GM23248 (cell line): ENCODE measurements at regions not wholly inside any gene's neighbourhood (a gene's known extent, or its start where the extent isn't known, plus 50 kb on each side); places are given as distances from the start of the nearest gene placed in this dataset.

Experiments
- DNase-seq: peaks from one replicate; pipeline ENCODE4 v3.0.0-alpha.2; 2015
- H2AFZ ChIP-seq: fragments of 200-600 bp; sonication (generic); 2 replicates; pipeline ENCODE4 v1.6.1; 2016; ENCODE audit warnings: antibody characterized with exemption
- H3F3A ChIP-seq: fragments of 200-600 bp; sonication (generic); 2 replicates; pipeline ENCODE4 v1.6.1; 2016; ENCODE audit warnings: mild to moderate bottlenecking, antibody characterized with exemption, mixed run types; ENCODE audit not compliant: insufficient read depth
- H3K27ac ChIP-seq: fragments of 200-600 bp; sonication (generic); 2 replicates; pipeline ENCODE4 v1.5.1; 2016; ENCODE audit warnings: mild to moderate bottlenecking
- H3K27me3 ChIP-seq: fragments of 200-600 bp; sonication (generic); replicated peaks from 2 replicates; pipeline ENCODE4 v1.6.1; 2016; ENCODE audit warnings: mild to moderate bottlenecking; ENCODE audit not compliant: insufficient read depth
- H3K36me3 ChIP-seq: fragments of 200-600 bp; sonication (generic); 2 replicates; pipeline ENCODE4 v1.6.1; 2016; ENCODE audit warnings: low read depth, mild to moderate bottlenecking
- H3K4me1 ChIP-seq: fragments of 200-600 bp; sonication (generic); 2 replicates; pipeline ENCODE4 v1.6.1; 2016; ENCODE audit warnings: mild to moderate bottlenecking; ENCODE audit not compliant: insufficient read depth
- H3K4me2 ChIP-seq: fragments of 200-600 bp; sonication (generic); one replicate; pipeline ENCODE4 v1.6.1; 2016; ENCODE audit warnings: mild to moderate bottlenecking; ENCODE audit not compliant: unreplicated experiment
- H3K4me3 ChIP-seq: fragments of 200-600 bp; sonication (generic); 2 replicates; pipeline ENCODE4 v1.5.1; 2016; ENCODE audit warnings: mild to moderate bottlenecking
- H3K79me2 ChIP-seq: fragments of 200-600 bp; sonication (generic); 2 replicates; pipeline ENCODE4 v1.6.1; 2016; ENCODE audit warnings: mild to moderate bottlenecking; ENCODE audit not compliant: insufficient read depth
- H3K9ac ChIP-seq: fragments of 200-600 bp; sonication (generic); 2 replicates; pipeline ENCODE4 v1.6.1; 2016; ENCODE audit warnings: mild to moderate bottlenecking
- H3K9me2 ChIP-seq: fragments of 200-600 bp; sonication (generic); 2 replicates; pipeline ENCODE4 v1.6.1; 2016; ENCODE audit warnings: mixed run types, mild to moderate bottlenecking, moderate library complexity; ENCODE audit not compliant: insufficient read depth
- H3K9me3 ChIP-seq: fragments of 200-600 bp; sonication (generic); one replicate; pipeline ENCODE4 v1.6.1; 2017; ENCODE audit warnings: low read depth
- H4K20me1 ChIP-seq: fragments of 200-600 bp; sonication (generic); 2 replicates; pipeline ENCODE4 v1.6.0; 2016; ENCODE audit not compliant: insufficient read depth
- EZH2 ChIP-seq: fragments of 200-600 bp; sonication (generic); IDR thresholded peaks from 2 replicates; pipeline ENCODE4 v1.6.1; 2018; ENCODE audit warnings: antibody characterized with exemption, mild to moderate bottlenecking; ENCODE audit not compliant: insufficient read depth, poor library complexity, severe bottlenecking
- EZH2phosphoT487 ChIP-seq: fragments of 200-600 bp; sonication (generic); IDR thresholded peaks from 2 replicates; pipeline ENCODE4 v1.6.1; 2018; ENCODE audit warnings: antibody characterized with exemption, moderate library complexity, mild to moderate bottlenecking, low read depth; ENCODE audit not compliant: insufficient read depth
- WGBS, 2 experiments: methylation state at CpG; one replicate each; pipeline ENCODE4 v1.1.6; 2015 to 2017; ENCODE audit warnings: low lambda C conversion rate in 2 of 2, low coverage in 1 of 2; ENCODE audit errors: missing lambda C conversion rate in 2 of 2; 5-methylcytosine and 5-hydroxymethylcytosine counted together
- in situ Hi-C: fragments of 300-500 bp; cut with MboI; formaldehyde crosslinking; loops from 2 replicates; pipeline ENCODE4 v1.15.0; 2020

- no peaks in the 10 kb centered on the region for H3K27me3 ChIP-seq
- H3F3A ChIP-seq = peaks cover 23% of the 10 kb centered on the region
- in situ Hi-C loops = no loop called here
- peak overlapping the region; percentile 71 for H2AFZ ChIP-seq
- H4K20me1 ChIP-seq = no peaks in the 10 kb centered on the region
- peaks cover 61% of the 10 kb centered on the region for H3K4me1 ChIP-seq
- peak overlapping the region; percentile 84 for H3K9ac ChIP-seq
- H3K36me3 ChIP-seq = no peaks in the 10 kb centered on the region
- WGBS, 2 experiments = 29 to 37% methylated on average over 4 of the region's 4 CpGs
- no peaks in the 10 kb centered on the region for H3K9me2 ChIP-seq
- H3K79me2 ChIP-seq = no peaks in the 10 kb centered on the region
- DNase-seq = peak; percentile 68
- H3K4me3 ChIP-seq = no peak overlapping the region
- H3K4me2 ChIP-seq = peak overlapping the region; percentile 63
- H3K27ac ChIP-seq = peak overlapping the region; percentile 99
- no peaks in the 10 kb centered on the region for H3K9me3 ChIP-seq
- TF ChIP-seq EZH2phosphoT487 (no peak), EZH2 (no peak)
Observed at GRCh38 chr11:126115127-126115495, 52.4 kb upstream of the CDON start.

GRCh38 chr11:126114486-126115126, 51.9 kb upstream of the CDON start:
- no peaks in the 10 kb centered on the region for H3K36me3 ChIP-seq
- peaks cover 23% of the 10 kb centered on the region for H3F3A ChIP-seq
- no peaks in the 10 kb centered on the region for H3K79me2 ChIP-seq
- H2AFZ ChIP-seq = peak overlapping the region; percentile 71
- no peaks in the 10 kb centered on the region for H3K27me3 ChIP-seq
- in situ Hi-C loops = no loop called here
- TF ChIP-seq EZH2 (no peak), EZH2phosphoT487 (no peak)
- H3K9me2 ChIP-seq = no peaks in the 10 kb centered on the region
- no peak overlapping the region for H3K4me3 ChIP-seq
- H3K4me1 ChIP-seq = peaks cover 66% of the 10 kb centered on the region
- peak overlapping the region; percentile 63 for H3K4me2 ChIP-seq
- WGBS, 2 experiments = 34 to 40% methylated on average over 6 of the region's 6 CpGs
- peak overlapping the region; percentile 84 for H3K9ac ChIP-seq
- no peaks in the 10 kb centered on the region for H4K20me1 ChIP-seq
- H3K27ac ChIP-seq = peak overlapping the region; percentile 99
- DNase-seq = peak; percentile 41
- no peaks in the 10 kb centered on the region for H3K9me3 ChIP-seq

GRCh38 chr11:126113963-126114362, 51.3 kb upstream of the CDON start:
- no peak for TF ChIP-seq EZH2phosphoT487
- no peak for TF ChIP-seq EZH2
- Histone ChIP-seq H3K9me3 (no peaks in the 10 kb centered on the region), H3K9me2 (no peaks in the 10 kb centered on the region), H3K9ac (peak overlapping the region; percentile 84), H3K27me3 (no peaks in the 10 kb centered on the region), H3K27ac (peak overlapping the region; percentile 99), H3K79me2 (no peaks in the 10 kb centered on the region), H3K4me1 (peaks cover 69% of the 10 kb centered on the region), H3F3A (peaks cover 23% of the 10 kb centered on the region), H3K36me3 (no peaks in the 10 kb centered on the region), H3K4me3 (no peak overlapping the region), H4K20me1 (no peaks in the 10 kb centered on the region), H2AFZ (peak overlapping the region; percentile 71), H3K4me2 (peak overlapping the region; percentile 63)
- DNase-seq = peak; percentile 51
- 17 to 23% methylated on average over 4 of the region's 4 CpGs for whole genome bisulfite sequencing, 2 experiments
- in situ Hi-C loops = no loop called here

GRCh38 chr11:126113515-126113957, 50.9 kb upstream of the CDON start:
- Histone ChIP-seq H3K9me3 (no peaks in the 10 kb centered on the region), H3K4me2 (peak overlapping the region; percentile 63), H3K27me3 (no peaks in the 10 kb centered on the region), H3K4me3 (peak overlapping the region; percentile 25), H3K79me2 (no peaks in the 10 kb centered on the region), H3K36me3 (no peaks in the 10 kb centered on the region), H3F3A (peaks cover 23% of the 10 kb centered on the region), H3K4me1 (peaks cover 69% of the 10 kb centered on the region), H3K9ac (peak overlapping the region; percentile 84), H4K20me1 (no peaks in the 10 kb centered on the region), H2AFZ (peak overlapping the region; percentile 77), H3K27ac (peak overlapping the region; percentile 99), H3K9me2 (no peaks in the 10 kb centered on the region)
- TF ChIP-seq EZH2 (no peak), EZH2phosphoT487 (no peak)
- in situ Hi-C loops = no loop called here
- DNase-seq = peak; percentile 100
- WGBS, 2 experiments = 5 to 7% methylated on average over 7 of the region's 7 CpGs
